Glutamatergic neuron (in vitro differentiated cells): ENCODE measurements at regions not wholly inside any gene's neighbourhood (a gene's known extent, or its start where the extent isn't known, plus 50 kb on each side); places are given as distances from the start of the nearest gene placed in this dataset.

Source experiments
- DNase-seq: peaks from one replicate; pipeline ENCODE4 v3.0.0; 2022
- H3K27ac Mint-ChIP-seq: one replicate; pipeline ENCODE4 v1.8.0; 2020; ENCODE audit warnings: mild to moderate bottlenecking, mixed read lengths, inconsistent platforms; ENCODE audit not compliant: unreplicated experiment
- H3K27me3 Mint-ChIP-seq: one replicate; pipeline ENCODE4 v1.8.0; 2020; ENCODE audit warnings: mild to moderate bottlenecking, moderate library complexity, mixed read lengths, inconsistent platforms; ENCODE audit not compliant: unreplicated experiment
- H3K36me3 Mint-ChIP-seq: one replicate; pipeline ENCODE4 v1.8.0; 2020; ENCODE audit warnings: mild to moderate bottlenecking, mixed read lengths, inconsistent platforms; ENCODE audit not compliant: unreplicated experiment
- H3K4me1 Mint-ChIP-seq: one replicate; pipeline ENCODE4 v1.8.0; 2020; ENCODE audit warnings: mild to moderate bottlenecking, low read depth, mixed read lengths, inconsistent platforms; ENCODE audit not compliant: unreplicated experiment
- H3K4me3 Mint-ChIP-seq: one replicate; pipeline ENCODE4 v1.8.0; 2020; ENCODE audit warnings: mild to moderate bottlenecking, mixed read lengths, inconsistent platforms; ENCODE audit not compliant: unreplicated experiment
- H3K9me3 Mint-ChIP-seq: one replicate; pipeline ENCODE4 v1.8.0; 2020; ENCODE audit warnings: mild to moderate bottlenecking, moderate library complexity, mixed read lengths, inconsistent platforms; ENCODE audit not compliant: unreplicated experiment
- CTCF ChIP-seq: fragments of 200-600 bp; sonication (generic); IDR thresholded peaks from one replicate; pipeline ENCODE4 v1.5.0; 2021; ENCODE audit not compliant: partially characterized antibody, unreplicated experiment

GRCh38 chr13:26117620-26118019 lies 65.8 kb upstream of the SHISA2 start:
- no peaks in the 10 kb centered on the region for H3K9me3 Mint-ChIP-seq
- H3K27ac Mint-ChIP-seq = no peak overlapping the region
- no peaks in the 10 kb centered on the region for H3K4me1 Mint-ChIP-seq
- H3K36me3 Mint-ChIP-seq = no peaks in the 10 kb centered on the region
- H3K4me3 Mint-ChIP-seq = no peak overlapping the region
- H3K27me3 Mint-ChIP-seq = peaks cover 2% of the 10 kb centered on the region
- no peak for DNase-seq
- no peak for TF ChIP-seq CTCF

- DNase-seq = no peak
- Mint-ChIP-seq H3K4me1 (no peaks in the 10 kb centered on the region), H3K27me3 (peaks cover 2% of the 10 kb centered on the region), H3K4me3 (no peak overlapping the region), H3K9me3 (no peaks in the 10 kb centered on the region), H3K27ac (no peak overlapping the region), H3K36me3 (no peaks in the 10 kb centered on the region)
- peak; percentile 8 for TF ChIP-seq CTCF
Measured at GRCh38 chr13:26112843-26113242, 61.0 kb upstream of the SHISA2 start.

GRCh38 chr13:26111797-26112196 lies 60.0 kb upstream of the SHISA2 start:
- Mint-ChIP-seq H3K36me3 (no peaks in the 10 kb centered on the region), H3K9me3 (no peaks in the 10 kb centered on the region), H3K27ac (no peak overlapping the region), H3K4me3 (no peak overlapping the region), H3K4me1 (no peaks in the 10 kb centered on the region), H3K27me3 (no peaks in the 10 kb centered on the region)
- no peak for DNase-seq
- no peak for TF ChIP-seq CTCF
